ENCODE measurements at regions not wholly inside any gene's neighbourhood (a gene's known extent, or its start where the extent isn't known, plus 50 kb on each side); places are given as distances from the start of the nearest gene placed in this dataset.

DNA sequence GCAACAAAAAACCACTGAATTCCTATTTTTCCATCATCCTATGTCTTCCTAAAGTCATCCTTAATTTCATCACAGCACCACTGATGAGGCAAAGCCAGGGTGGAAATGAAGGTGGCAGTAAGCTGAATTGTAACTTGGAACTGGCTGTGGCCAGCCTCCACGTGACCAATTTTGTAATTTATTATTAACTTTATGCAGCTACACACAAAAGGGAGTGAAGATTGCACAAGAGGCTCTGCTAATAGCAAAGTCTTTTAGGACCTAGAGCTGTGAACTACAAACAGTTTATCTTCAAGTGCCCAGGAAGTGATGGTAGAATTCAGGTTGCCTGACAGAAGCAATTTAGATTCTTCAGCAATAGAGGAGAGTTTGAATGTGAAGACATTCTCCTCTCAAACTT is 176.4 kb downstream of the CCDC71L start:
- TF ChIP-seq, protein P1, sequence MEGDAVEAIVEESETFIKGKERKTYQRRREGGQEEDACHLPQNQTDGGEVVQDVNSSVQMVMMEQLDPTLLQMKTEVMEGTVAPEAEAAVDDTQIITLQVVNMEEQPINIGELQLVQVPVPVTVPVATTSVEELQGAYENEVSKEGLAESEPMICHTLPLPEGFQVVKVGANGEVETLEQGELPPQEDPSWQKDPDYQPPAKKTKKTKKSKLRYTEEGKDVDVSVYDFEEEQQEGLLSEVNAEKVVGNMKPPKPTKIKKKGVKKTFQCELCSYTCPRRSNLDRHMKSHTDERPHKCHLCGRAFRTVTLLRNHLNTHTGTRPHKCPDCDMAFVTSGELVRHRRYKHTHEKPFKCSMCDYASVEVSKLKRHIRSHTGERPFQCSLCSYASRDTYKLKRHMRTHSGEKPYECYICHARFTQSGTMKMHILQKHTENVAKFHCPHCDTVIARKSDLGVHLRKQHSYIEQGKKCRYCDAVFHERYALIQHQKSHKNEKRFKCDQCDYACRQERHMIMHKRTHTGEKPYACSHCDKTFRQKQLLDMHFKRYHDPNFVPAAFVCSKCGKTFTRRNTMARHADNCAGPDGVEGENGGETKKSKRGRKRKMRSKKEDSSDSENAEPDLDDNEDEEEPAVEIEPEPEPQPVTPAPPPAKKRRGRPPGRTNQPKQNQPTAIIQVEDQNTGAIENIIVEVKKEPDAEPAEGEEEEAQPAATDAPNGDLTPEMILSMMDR (IDR thresholded peaks at IDR 0.05), result no peak
- TF ChIP-seq POLR2A (IDR thresholded peaks at IDR 0.05) (no peak), EP300 (IDR thresholded peaks at IDR 0.05) (no peak)
